ENCODE measurements at regions not wholly inside any gene's neighbourhood (a gene's known extent, or its start where the extent isn't known, plus 50 kb on each side); places are given as distances from the start of the nearest gene placed in this dataset.

DNA sequence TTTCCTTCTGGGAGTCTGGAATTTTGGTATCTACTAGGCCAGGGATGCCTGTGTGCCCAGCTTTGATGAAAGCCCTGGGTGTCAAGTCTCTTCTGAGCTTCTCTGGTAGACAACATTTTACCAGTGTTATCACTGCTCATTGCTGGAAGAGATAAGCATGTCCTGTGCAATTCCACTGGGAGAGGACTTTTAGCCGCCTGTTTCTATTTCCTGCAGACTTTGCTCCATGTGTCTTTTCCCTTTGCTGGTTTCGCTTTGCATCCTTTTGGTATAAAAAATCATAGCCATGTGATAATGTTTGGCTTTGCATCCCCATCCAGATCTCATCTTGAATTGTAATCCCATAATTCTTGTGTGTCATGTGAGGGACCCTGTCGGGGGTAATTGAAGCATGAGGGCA is 163.2 kb downstream of the SLC28A3 start:
- peaks cover 3% of the 10 kb centered on the region for H3K27me3 Mint-ChIP-seq
- ATAC-seq (replicated peaks) = no peak
- no peaks in the 10 kb centered on the region for H3K36me3 Mint-ChIP-seq (ENCODE audit: low read depth)
- no peak overlapping the region for H3K4me3 Mint-ChIP-seq
- H3K9me3 Mint-ChIP-seq = no peaks in the 10 kb centered on the region
- H3K27ac Mint-ChIP-seq = no peak overlapping the region
- no peaks in the 10 kb centered on the region for H3K4me1 Mint-ChIP-seq

DNA sequence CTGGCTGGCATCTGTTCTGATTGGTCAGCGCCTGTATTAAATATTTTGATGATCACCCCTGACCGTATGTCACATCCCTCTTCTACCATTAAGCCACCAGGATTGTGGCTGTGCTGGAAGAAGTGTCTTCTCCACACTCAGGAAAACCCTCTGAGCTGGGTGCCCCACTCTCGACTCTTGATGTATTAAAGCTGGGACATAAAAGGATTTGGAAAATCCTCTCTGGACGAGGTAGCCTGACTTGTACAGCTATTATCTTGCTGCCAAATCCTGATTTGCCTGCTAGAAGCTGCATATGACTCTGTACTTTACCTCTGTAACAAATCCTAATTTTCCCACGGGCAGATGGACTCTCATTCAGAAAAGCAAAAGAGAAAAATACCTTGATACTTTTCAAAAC is 161.0 kb downstream of the SLC28A3 start:
- ATAC-seq (replicated peaks) = no peak
- no peaks in the 10 kb centered on the region for H3K36me3 Mint-ChIP-seq (ENCODE audit: low read depth)
- no peak overlapping the region for H3K4me3 Mint-ChIP-seq
- peaks cover 3% of the 10 kb centered on the region for H3K27me3 Mint-ChIP-seq
- H3K9me3 Mint-ChIP-seq = no peaks in the 10 kb centered on the region
- no peaks in the 10 kb centered on the region for H3K4me1 Mint-ChIP-seq
- H3K27ac Mint-ChIP-seq = no peak overlapping the region

DNA sequence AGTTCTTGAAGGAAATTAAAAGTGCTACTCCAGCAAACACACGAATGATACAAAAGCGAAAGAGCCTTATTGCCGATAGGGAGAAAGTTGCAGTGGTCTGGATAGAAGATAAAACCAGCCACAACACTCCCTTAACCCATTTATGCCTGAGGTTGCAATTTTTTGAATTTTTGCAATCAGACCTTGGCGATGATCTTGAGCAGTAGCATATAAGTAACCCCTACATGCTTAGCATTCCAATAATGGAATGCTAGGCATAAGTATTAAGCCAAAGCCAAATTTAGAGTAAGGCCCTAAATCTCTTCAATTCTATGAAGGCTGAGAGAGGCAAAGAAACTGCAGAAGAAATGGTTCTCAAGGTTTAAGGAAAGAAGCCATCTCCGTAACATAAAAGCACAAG is 153.5 kb downstream of the SLC28A3 start:
- Mint-ChIP-seq H3K36me3 (ENCODE audit: low read depth) (no peaks in the 10 kb centered on the region), H3K4me3 (no peak overlapping the region), H3K4me1 (no peaks in the 10 kb centered on the region), H3K9me3 (no peaks in the 10 kb centered on the region), H3K27me3 (peaks cover 15% of the 10 kb centered on the region), H3K27ac (no peak overlapping the region)
- no peak for ATAC-seq (replicated peaks)

DNA sequence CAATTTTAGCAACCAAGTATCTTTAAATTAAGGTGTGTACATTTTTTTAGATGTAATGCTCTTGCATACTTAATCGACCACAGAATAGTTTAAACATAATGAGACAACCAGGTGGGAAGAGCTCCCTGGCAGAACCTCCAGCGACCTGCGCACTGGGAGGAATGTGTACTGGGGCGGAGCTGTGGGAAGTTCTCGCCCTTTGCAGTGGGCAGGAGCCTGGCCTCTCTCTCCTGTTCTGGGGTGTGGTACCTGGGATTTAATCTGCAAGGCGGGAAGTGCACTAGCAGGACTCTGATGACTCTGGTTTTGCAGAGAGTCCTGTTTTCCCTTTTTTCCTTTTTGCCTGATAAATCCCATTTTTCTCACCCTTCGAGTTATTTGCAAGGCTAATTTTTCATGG is 150.7 kb downstream of the SLC28A3 start:
- Mint-ChIP-seq H3K9me3 (no peaks in the 10 kb centered on the region), H3K36me3 (ENCODE audit: low read depth) (no peaks in the 10 kb centered on the region), H3K27me3 (peaks cover 21% of the 10 kb centered on the region), H3K27ac (no peak overlapping the region), H3K4me3 (no peak overlapping the region), H3K4me1 (no peaks in the 10 kb centered on the region)
- ATAC-seq (replicated peaks) = no peak

DNA sequence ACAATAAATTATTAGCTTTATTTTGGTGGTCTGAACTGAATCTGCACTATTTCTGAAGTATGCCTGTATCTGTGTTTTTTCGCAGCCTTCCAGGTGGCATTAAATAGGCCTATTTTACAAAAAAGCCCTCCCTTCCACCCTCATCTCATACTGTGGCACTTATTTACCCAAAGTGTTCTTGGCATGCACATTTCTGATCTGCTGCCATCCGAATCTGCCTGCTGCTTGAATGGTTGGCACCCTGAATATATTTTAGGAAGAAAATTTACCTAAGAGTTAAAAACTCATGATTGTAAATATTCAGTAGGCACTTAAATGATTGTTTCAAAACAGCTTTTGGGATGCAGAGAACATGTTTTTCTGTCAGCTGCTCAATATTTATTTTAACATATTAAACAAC is 150.1 kb downstream of the SLC28A3 start:
- ATAC-seq (replicated peaks) = no peak
- no peaks in the 10 kb centered on the region for H3K36me3 Mint-ChIP-seq (ENCODE audit: low read depth)

DNA sequence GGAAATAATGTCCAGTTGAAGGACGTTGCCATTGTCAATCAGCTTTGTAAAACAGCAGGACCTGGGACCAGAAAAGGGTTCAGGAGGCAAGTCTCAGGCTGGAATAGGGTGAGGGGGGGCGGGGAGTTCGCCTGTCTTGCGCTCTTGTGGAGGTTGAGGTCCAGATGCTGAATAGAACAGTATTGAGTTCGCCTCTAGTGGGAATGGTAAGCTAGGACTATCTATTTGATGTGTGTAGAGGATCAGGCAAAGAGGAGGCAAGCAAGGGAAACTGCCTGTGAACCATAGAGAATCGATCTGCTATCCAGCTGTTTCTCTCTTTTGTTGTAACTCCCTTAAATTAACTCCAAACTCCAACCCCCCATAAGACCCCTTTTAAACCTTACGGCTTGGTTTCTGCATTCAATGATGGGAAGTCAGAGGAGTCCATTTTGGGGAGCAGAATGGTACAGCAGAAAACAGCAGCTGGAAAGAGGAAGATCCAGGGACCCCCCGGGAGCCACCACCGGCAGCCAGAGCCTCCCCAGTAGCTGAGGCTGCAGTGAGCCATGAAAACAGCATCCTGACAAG is 133.7 kb downstream of the SLC28A3 start:
- Mint-ChIP-seq H3K27ac (no peak overlapping the region), H3K4me3 (no peak overlapping the region), H3K9me3 (no peaks in the 10 kb centered on the region), H3K27me3 (peaks cover 11% of the 10 kb centered on the region), H3K36me3 (ENCODE audit: low read depth) (no peaks in the 10 kb centered on the region), H3K4me1 (no peaks in the 10 kb centered on the region)
- no peak for ATAC-seq (replicated peaks)

More for the DNA sequence above, 150.1 kb downstream of the SLC28A3 start:
- peaks cover 21% of the 10 kb centered on the region for H3K27me3 Mint-ChIP-seq
- H3K9me3 Mint-ChIP-seq = no peaks in the 10 kb centered on the region
- H3K4me1 Mint-ChIP-seq = no peaks in the 10 kb centered on the region
- no peak overlapping the region for H3K27ac Mint-ChIP-seq
- no peak overlapping the region for H3K4me3 Mint-ChIP-seq

DNA sequence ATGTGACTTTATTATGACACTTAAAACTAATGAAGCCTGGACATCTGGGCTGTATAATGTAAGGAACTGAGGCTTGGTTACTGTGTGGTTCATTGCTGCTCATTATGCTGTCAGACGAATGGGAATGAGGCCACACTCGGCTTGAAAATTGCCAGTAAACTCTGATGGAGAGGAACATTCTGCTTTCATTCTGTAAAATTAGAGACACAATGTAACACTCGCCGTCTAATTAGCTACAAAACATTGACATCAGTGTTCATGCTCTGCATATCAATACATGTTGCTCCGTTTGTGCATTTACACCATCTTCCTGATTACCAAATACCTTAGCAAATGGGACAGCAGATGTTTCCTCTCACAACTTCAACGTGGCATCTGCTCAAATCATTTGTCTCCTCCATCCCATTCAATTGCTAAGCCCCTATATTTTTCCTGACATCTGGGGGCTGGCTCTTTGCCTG is 133.0 kb downstream of the SLC28A3 start:
- Mint-ChIP-seq H3K4me1 (no peaks in the 10 kb centered on the region), H3K27me3 (peaks cover 11% of the 10 kb centered on the region), H3K36me3 (ENCODE audit: low read depth) (no peaks in the 10 kb centered on the region), H3K27ac (no peak overlapping the region), H3K4me3 (no peak overlapping the region), H3K9me3 (no peaks in the 10 kb centered on the region)
- no peak for ATAC-seq (replicated peaks)

DNA sequence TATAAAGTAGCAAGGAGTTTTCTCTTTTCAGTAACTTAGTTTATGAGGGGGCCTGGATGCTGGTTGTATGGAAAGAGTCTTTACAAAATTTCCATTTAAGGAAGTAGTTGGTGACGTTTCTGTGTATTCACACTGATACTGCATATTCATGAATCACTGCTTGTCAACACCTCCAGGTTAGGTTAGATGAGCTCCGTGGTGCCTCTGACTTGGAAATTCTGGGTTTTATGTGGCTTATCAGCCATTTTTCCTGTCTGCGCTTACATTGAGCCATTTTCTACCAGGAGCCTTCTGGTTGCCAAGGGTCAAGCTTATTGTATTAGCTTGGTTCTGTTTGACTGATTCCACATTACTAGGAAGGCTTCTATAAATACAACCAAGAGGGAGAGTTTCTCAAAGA is 128.3 kb downstream of the SLC28A3 start:
- Mint-ChIP-seq H3K4me1 (peaks cover 5% of the 10 kb centered on the region), H3K4me3 (no peak overlapping the region), H3K9me3 (no peaks in the 10 kb centered on the region), H3K27me3 (no peaks in the 10 kb centered on the region), H3K27ac (no peak overlapping the region), H3K36me3 (ENCODE audit: low read depth) (no peaks in the 10 kb centered on the region)
- no peak for ATAC-seq (replicated peaks)

DNA sequence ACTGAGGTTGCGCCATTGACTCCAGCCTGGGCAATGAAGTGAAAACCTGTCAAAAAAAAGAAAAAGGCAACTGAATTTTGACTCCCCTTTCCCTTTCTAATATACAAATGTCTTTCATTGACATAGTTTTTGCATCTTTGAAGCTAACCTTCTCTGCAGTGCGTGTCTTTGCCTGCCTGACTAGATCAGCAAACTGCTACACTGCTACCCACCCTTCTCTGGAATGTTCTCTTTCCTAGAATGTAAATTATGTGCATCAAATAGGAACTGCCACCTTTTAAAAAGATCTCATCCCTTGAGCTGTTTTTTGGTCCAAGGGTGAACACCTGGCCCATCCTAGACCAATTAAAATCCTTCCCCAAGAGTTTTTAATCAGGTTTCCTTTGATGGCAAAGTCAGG is 127.6 kb downstream of the SLC28A3 start:
- Mint-ChIP-seq H3K36me3 (ENCODE audit: low read depth) (no peaks in the 10 kb centered on the region), H3K4me3 (no peak overlapping the region), H3K27me3 (no peaks in the 10 kb centered on the region), H3K9me3 (no peaks in the 10 kb centered on the region), H3K4me1 (peaks cover 5% of the 10 kb centered on the region), H3K27ac (no peak overlapping the region)
- ATAC-seq (replicated peaks) = no peak

DNA sequence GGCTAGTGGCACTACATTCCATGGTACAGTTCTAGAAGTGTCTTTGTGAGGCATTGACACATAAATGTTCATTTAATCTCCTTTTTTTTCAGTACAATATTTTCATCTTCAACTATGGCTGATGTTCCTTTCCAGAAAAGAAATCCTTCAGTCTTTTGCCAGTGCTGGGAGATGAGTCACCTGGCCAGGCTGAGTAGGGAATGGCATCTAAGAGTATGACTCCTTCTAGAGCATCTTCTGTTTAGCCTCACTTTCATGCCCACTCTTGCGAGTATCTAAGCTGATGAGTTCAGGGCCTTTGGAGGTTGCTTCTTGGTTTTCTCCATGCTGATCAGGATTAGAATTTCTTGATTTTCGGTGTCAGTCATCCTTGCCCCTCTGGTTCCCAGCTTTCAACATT is 124.4 kb downstream of the SLC28A3 start:
- no peaks in the 10 kb centered on the region for H3K9me3 Mint-ChIP-seq
- no peak for ATAC-seq (replicated peaks)
- H3K27me3 Mint-ChIP-seq = peaks cover 5% of the 10 kb centered on the region
- H3K4me1 Mint-ChIP-seq = peaks cover 5% of the 10 kb centered on the region
- no peak overlapping the region for H3K4me3 Mint-ChIP-seq
- no peaks in the 10 kb centered on the region for H3K36me3 Mint-ChIP-seq (ENCODE audit: low read depth)
- H3K27ac Mint-ChIP-seq = no peak overlapping the region

DNA sequence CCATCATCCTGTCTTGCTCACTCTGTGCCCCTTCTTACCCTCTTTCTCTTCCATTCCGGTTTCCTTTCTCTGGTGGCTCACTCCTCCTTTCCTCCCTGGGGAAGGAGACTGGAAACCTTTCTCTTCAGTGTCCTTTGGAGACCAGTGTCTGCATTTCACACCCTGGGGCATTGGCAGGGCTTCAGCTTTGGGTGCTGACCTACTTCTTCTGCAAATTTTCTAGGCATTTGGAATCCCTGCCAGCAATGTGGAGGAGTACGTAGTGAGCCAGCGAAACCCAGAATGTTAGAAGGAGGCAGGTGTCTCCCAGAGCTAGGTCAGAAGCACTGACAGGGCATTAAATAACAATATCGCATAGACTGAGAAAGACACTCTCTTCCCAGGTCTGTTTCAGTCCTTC is 122.2 kb downstream of the SLC28A3 start:
- H3K27ac Mint-ChIP-seq = no peak overlapping the region

DNA sequence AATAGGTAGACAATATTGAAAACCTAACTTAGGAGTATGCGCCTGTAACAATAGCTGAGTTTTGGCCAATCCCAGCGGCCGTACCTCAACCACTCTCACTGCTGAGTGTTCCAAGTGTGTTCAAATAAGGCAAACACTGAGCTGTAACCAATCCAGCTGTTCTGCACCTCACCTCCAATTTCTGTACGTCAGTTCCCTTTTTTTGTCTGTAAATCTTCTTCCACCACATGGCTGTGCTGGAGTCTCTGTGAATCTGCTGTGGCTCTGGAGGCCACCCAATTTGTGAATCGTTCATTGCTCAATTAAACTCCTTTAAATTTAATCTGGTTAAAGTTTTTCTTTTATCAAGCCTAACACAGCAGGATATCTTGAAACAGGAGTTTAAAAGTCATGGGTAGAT is 116.3 kb downstream of the SLC28A3 start:
- peaks cover 8% of the 10 kb centered on the region for H3K9me3 Mint-ChIP-seq
- peaks cover 9% of the 10 kb centered on the region for H3K27me3 Mint-ChIP-seq
- no peak overlapping the region for H3K27ac Mint-ChIP-seq

More for the DNA sequence above, 122.2 kb downstream of the SLC28A3 start:
- ATAC-seq (replicated peaks) = no peak
- Mint-ChIP-seq H3K4me1 (peaks cover 5% of the 10 kb centered on the region), H3K27me3 (peaks cover 7% of the 10 kb centered on the region), H3K9me3 (peaks cover 8% of the 10 kb centered on the region), H3K36me3 (ENCODE audit: low read depth) (no peaks in the 10 kb centered on the region), H3K4me3 (no peak overlapping the region)

More for the DNA sequence above, 116.3 kb downstream of the SLC28A3 start:
- no peak for ATAC-seq (replicated peaks)
- Mint-ChIP-seq H3K36me3 (ENCODE audit: low read depth) (no peaks in the 10 kb centered on the region), H3K4me3 (no peak overlapping the region), H3K4me1 (no peaks in the 10 kb centered on the region)

Data from activated T-helper 17 cell treated with anti-CD3 and anti-CD28 coated beads, Interleukin-2, amount 50 U/mL, for 72 hours (primary cell).